HCT116 (cell line): ENCODE measurements at regions not wholly inside any gene's neighbourhood (a gene's known extent, or its start where the extent isn't known, plus 50 kb on each side); places are given as distances from the start of the nearest gene placed in this dataset.

ENCODE experiments used
- CEBPB ChIP-seq: IDR thresholded peaks from 2 replicates; pipeline ENCODE4 v1.6.1; 2012; ENCODE audit warnings: low read depth
- EZH2 ChIP-seq: fragments of 200-600 bp; sonication (generic); IDR thresholded peaks from 2 replicates; pipeline ENCODE4 v1.6.1; 2017; ENCODE audit warnings: antibody characterized with exemption, mixed run types
- POLR2A ChIP-seq: IDR thresholded peaks from 2 replicates; pipeline ENCODE4 v1.7.0; 2011; ENCODE audit warnings: borderline replicate concordance; ENCODE audit not compliant: insufficient read depth, insufficient read length; ENCODE audit errors: extremely low read depth
- TF ChIP-seq, protein P1 (sequence below), 3 experiments: fragments of 200-600 bp in 1 of 3; sonication (generic) in 1 of 3; IDR thresholded peaks in 2 of 3; conservative IDR thresholded peaks in 1 of 3; 2 replicates each; pipeline ENCODE4 v1.5.1; 2012 to 2017; ENCODE audit warnings: low read depth in 2 of 3, low read length in 2 of 3, antibody characterized with exemption in 1 of 3, borderline replicate concordance in 1 of 3, control low read depth in 1 of 3, mild to moderate bottlenecking in 1 of 3, mixed read lengths in 1 of 3, mixed run types in 1 of 3, moderate library complexity in 1 of 3; ENCODE audit not compliant: insufficient read depth in 1 of 3

- TF ChIP-seq CEBPB (no peak), EZH2 (no peak), POLR2A (no peak)
- TF ChIP-seq, protein P1, sequence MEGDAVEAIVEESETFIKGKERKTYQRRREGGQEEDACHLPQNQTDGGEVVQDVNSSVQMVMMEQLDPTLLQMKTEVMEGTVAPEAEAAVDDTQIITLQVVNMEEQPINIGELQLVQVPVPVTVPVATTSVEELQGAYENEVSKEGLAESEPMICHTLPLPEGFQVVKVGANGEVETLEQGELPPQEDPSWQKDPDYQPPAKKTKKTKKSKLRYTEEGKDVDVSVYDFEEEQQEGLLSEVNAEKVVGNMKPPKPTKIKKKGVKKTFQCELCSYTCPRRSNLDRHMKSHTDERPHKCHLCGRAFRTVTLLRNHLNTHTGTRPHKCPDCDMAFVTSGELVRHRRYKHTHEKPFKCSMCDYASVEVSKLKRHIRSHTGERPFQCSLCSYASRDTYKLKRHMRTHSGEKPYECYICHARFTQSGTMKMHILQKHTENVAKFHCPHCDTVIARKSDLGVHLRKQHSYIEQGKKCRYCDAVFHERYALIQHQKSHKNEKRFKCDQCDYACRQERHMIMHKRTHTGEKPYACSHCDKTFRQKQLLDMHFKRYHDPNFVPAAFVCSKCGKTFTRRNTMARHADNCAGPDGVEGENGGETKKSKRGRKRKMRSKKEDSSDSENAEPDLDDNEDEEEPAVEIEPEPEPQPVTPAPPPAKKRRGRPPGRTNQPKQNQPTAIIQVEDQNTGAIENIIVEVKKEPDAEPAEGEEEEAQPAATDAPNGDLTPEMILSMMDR (IDR thresholded peaks at IDR 0.05 in 2 of 3, conservative IDR thresholded peaks at IDR 0.05 in 1 of 3; ENCODE audit: borderline replicate concordance in 1 of 3, insufficient read depth in 1 of 3, low read depth in 2 of 3, low read length in 2 of 3) = no peak
These were observed 156.2 kb downstream of the CRPPA start for GRCh38 chr7:16264823-16265804.
